Tibial artery (tissue), 4 donors: ENCODE measurements at regions not wholly inside any gene's neighbourhood (a gene's known extent, or its start where the extent isn't known, plus 50 kb on each side); places are given as distances from the start of the nearest gene placed in this dataset.

ENCODE experiments used
- DNase-seq, 2 donors: peaks; one replicate each; pipeline ENCODE4 v3.0.0-alpha.2; 2019
- H3K27ac ChIP-seq, 2 donors: fragments of 200-600 bp; sonication (generic) in 1 of 2; 1 replicate in 1 of 2; 2 replicates in 1 of 2; pipeline ENCODE4 v1.5.1; 2018 to 2019; ENCODE audit warnings: mild to moderate bottlenecking in 1 of 2
- H3K27me3 ChIP-seq, 2 donors: fragments of 200-600 bp; sonication (generic) in 1 of 2; one replicate each; pipeline versions ENCODE4 v1.5.1 to v1.6.0; 2016 to 2019
- H3K36me3 ChIP-seq, 3 donors: fragments of 200-600 bp; sonication (generic) in 2 of 3; one replicate each; pipeline ENCODE4 v1.5.1; 2016 to 2019; ENCODE audit warnings: mild to moderate bottlenecking in 2 of 3
- H3K4me1 ChIP-seq, 4 donors: fragments of 200-600 bp; sonication (generic) in 2 of 4; 1 replicate in 3 of 4; 2 replicates in 1 of 4; pipeline ENCODE4 v1.5.1; 2016 to 2019
- H3K4me3 ChIP-seq, 2 donors: fragments of 200-600 bp; sonication (generic) in 1 of 2; 1 replicate in 1 of 2; 2 replicates in 1 of 2; pipeline ENCODE4 v1.5.1; 2018 to 2019; ENCODE audit warnings: mild to moderate bottlenecking in 2 of 2
- H3K9me3 ChIP-seq, 3 donors: fragments of 200-600 bp; sonication (generic) in 1 of 3; one replicate each; pipeline ENCODE4 v1.5.1; 2016 to 2019
- CTCF ChIP-seq, 2 experiments: fragments of 200-600 bp in 1 of 2; fragments of 450-650 bp in 1 of 2; IDR thresholded peaks; one replicate each; pipeline ENCODE4 v1.5.1; 2017 to 2019; ENCODE audit warnings: antibody characterized with exemption in 2 of 2, mild to moderate bottlenecking in 1 of 2, moderate library complexity in 1 of 2
- intact Hi-C: fragments of 100-400 bp; cut with DNase I; formaldehyde crosslinking; loops from one replicate; pipeline ENCODE4 v1.15.0; 2023; ENCODE audit warnings: low total_unique reads

- peak in 1 of 2 donors; percentile 59 for DNase-seq
- Histone ChIP-seq H3K4me3 (no peak overlapping the region), H3K27me3 (no peaks in the 10 kb centered on the region), H3K36me3 (no peaks in the 10 kb centered on the region), H3K27ac (no peak overlapping the region), H3K4me1 (peaks cover 0 to 16% (median 3%) of the 10 kb centered on the region in 4 donors), H3K9me3 (no peaks in the 10 kb centered on the region)
- intact Hi-C loops: loop anchor here (5.0 kb wide), 1 partner anchor 116 kb away; no protein-coding TSS in a partner anchor
- peak; percentile 67 to 68 for TF ChIP-seq CTCF (IDR thresholded peaks at IDR 0.05)
Observed at GRCh38 chr13:39263033-39263432, 224.8 kb downstream of the NHLRC3 start.

- no peaks in the 10 kb centered on the region for H3K27me3 ChIP-seq
- no peaks in the 10 kb centered on the region for H3K9me3 ChIP-seq
- peaks cover 0 to 15% (median 1%) of the 10 kb centered on the region in 4 donors for H3K4me1 ChIP-seq
- TF ChIP-seq CTCF (IDR thresholded peaks at IDR 0.05): no peak
- no peaks in the 10 kb centered on the region for H3K36me3 ChIP-seq
- no peak overlapping the region for H3K4me3 ChIP-seq
- no peak for DNase-seq
- no peak overlapping the region for H3K27ac ChIP-seq
- intact Hi-C loops: loop anchor here (5.0 kb wide), 1 partner anchor 116 kb away; no protein-coding TSS in a partner anchor
Observed at GRCh38 chr13:39263531-39263930, 225.3 kb downstream of the NHLRC3 start.

- no peaks in the 10 kb centered on the region for H3K36me3 ChIP-seq
- H3K9me3 ChIP-seq: no peaks in the 10 kb centered on the region
- H3K27me3 ChIP-seq: no peaks in the 10 kb centered on the region
- H3K4me1 ChIP-seq: peaks cover 0 to 14% (median 2%) of the 10 kb centered on the region in 4 donors
- no peak for DNase-seq
- H3K27ac ChIP-seq: no peak overlapping the region
- H3K4me3 ChIP-seq: no peak overlapping the region
- intact Hi-C loops: no loop called here
- no peak for TF ChIP-seq CTCF (IDR thresholded peaks at IDR 0.05)
Observed at GRCh38 chr13:39266426-39266825, 228.2 kb downstream of the NHLRC3 start.

GRCh38 chr13:39268398-39268797, 230.1 kb downstream of the NHLRC3 start:
- intact Hi-C loops: no loop called here
- H3K4me1 ChIP-seq: peaks cover 0 to 11% (median 2%) of the 10 kb centered on the region in 4 donors

GRCh38 chr13:39269004-39269403, 230.7 kb downstream of the NHLRC3 start:
- Histone ChIP-seq H3K9me3 (no peaks in the 10 kb centered on the region), H3K27me3 (no peaks in the 10 kb centered on the region), H3K27ac (no peak overlapping the region), H3K4me3 (no peak overlapping the region), H3K4me1 (peaks cover 0 to 11% (median 2%) of the 10 kb centered on the region in 4 donors), H3K36me3 (no peaks in the 10 kb centered on the region)
- no peak for TF ChIP-seq CTCF (IDR thresholded peaks at IDR 0.05)
- intact Hi-C loops: no loop called here
- DNase-seq: no peak

More at GRCh38 chr13:39268398-39268797, 230.1 kb downstream of the NHLRC3 start:
- no peak for DNase-seq
- no peak overlapping the region for H3K4me3 ChIP-seq
- no peaks in the 10 kb centered on the region for H3K36me3 ChIP-seq
- no peaks in the 10 kb centered on the region for H3K9me3 ChIP-seq
- no peak for TF ChIP-seq CTCF (IDR thresholded peaks at IDR 0.05)
- no peak overlapping the region for H3K27ac ChIP-seq
- no peaks in the 10 kb centered on the region for H3K27me3 ChIP-seq

- H3K27ac ChIP-seq: no peak overlapping the region
- no peak for DNase-seq
- peaks cover 0 to 11% (median 2%) of the 10 kb centered on the region in 4 donors for H3K4me1 ChIP-seq
- no peak overlapping the region for H3K4me3 ChIP-seq
- TF ChIP-seq CTCF (IDR thresholded peaks at IDR 0.05): no peak
- no peaks in the 10 kb centered on the region for H3K36me3 ChIP-seq
- no peaks in the 10 kb centered on the region for H3K9me3 ChIP-seq
- no peaks in the 10 kb centered on the region for H3K27me3 ChIP-seq
- intact Hi-C loops: no loop called here
Observed at GRCh38 chr13:39269411-39269810, 231.2 kb downstream of the NHLRC3 start.
